K562 (cell line): ENCODE measurements at regions not wholly inside any gene's neighbourhood (a gene's known extent, or its start where the extent isn't known, plus 50 kb on each side); places are given as distances from the start of the nearest gene placed in this dataset.

ENCODE experiments used
- ATAC-seq: fragments of 200-7000 bp; cut with Tn5 transposase; 3 replicates; pipeline ENCODE4 v1.9.1; 2020; ENCODE audit warnings: moderate library complexity
- BruUV-seq: library from RNA; stranded (reverse); fragments of 400-500 nt; replicated peaks from 2 replicates; lab custom pipeline; 2021; lab: Mats Ljungman, UMichigan
- CTCF ChIA-PET: fragments of 300-600 bp; formaldehyde crosslinking; extraction: SDS; loops from one replicate; lab custom pipeline; 2021; ENCODE audit warnings: low intra/inter-chr PET ratio; lab: Yijun Ruan, JAX
- POLR2A ChIA-PET: fragments of 300-600, 350-650 bp; sonication (Branson Sonifier 250); formaldehyde crosslinking; extraction: SDS; loops from one replicate; lab custom pipeline; 2021; ENCODE audit warnings: antibody characterized with exemption, inconsistent platforms; lab: Yijun Ruan, JAX
- DNase-seq, 4 experiments: peaks; one replicate each; pipeline versions ENCODE4 v3.0.0 to v3.0.0-alpha.2; 2011 to 2018; ENCODE audit warnings: low spot score in 3 of 4, mixed read lengths in 3 of 4; ENCODE audit errors: extremely low read depth in 1 of 4
- FAIRE-seq: peaks from 2 replicates; lab custom pipeline; 2011; peaks lifted over from hg19 to GRCh38; lab: Jason Lieb, UNC
- H2AFZ ChIP-seq: 2 replicates; pipeline ENCODE4 v1.6.0; 2011; ENCODE audit warnings: low read depth, low read length, control low read depth, inconsistent platforms
- H3K27ac ChIP-seq: fragments of 200-600 bp; 3 replicates; pipeline ENCODE4 v1.8.0; 2011; ENCODE audit warnings: low read depth, mild to moderate bottlenecking, control low read depth, inconsistent platforms, low read length, moderate library complexity, mixed read lengths; ENCODE audit errors: extremely low read depth
- H3K27me3 ChIP-seq, 2 experiments: fragments of 300-600 bp in 1 of 2; 2 replicates in 1 of 2; 3 replicates in 1 of 2; pipeline versions ENCODE4 v1.6.0 to v1.8.0; 2011; ENCODE audit warnings: inconsistent platforms in 2 of 2, low read length in 2 of 2, mild to moderate bottlenecking in 1 of 2, mixed read lengths in 1 of 2, moderate library complexity in 1 of 2; ENCODE audit not compliant: control insufficient read depth in 2 of 2, insufficient read depth in 2 of 2
- H3K36me3 ChIP-seq: fragments of 300-600 bp; 3 replicates; pipeline ENCODE4 v1.8.0; 2011; ENCODE audit warnings: mild to moderate bottlenecking, low read length, inconsistent platforms; ENCODE audit not compliant: control insufficient read depth, insufficient read depth
- H3K4me1 ChIP-seq, 2 experiments: fragments of 200-600 bp in 1 of 2; replicated peaks in 1 of 2; 2 replicates in 1 of 2; 3 replicates in 1 of 2; pipeline versions ENCODE4 v1.5.1 to v1.8.0; 2011; ENCODE audit warnings: inconsistent platforms in 2 of 2, low read length in 2 of 2, mild to moderate bottlenecking in 1 of 2, mixed read lengths in 1 of 2, moderate library complexity in 1 of 2; ENCODE audit not compliant: control insufficient read depth in 2 of 2, insufficient read depth in 2 of 2
- H3K4me2 ChIP-seq: 2 replicates; pipeline ENCODE4 v1.6.1; 2011; ENCODE audit warnings: low read length, control low read depth, inconsistent platforms, mixed read lengths; ENCODE audit not compliant: insufficient read depth
- H3K4me3 ChIP-seq: fragments of 200-600 bp; sonication (generic), shearing (Covaris generic); 2 replicates; pipeline ENCODE4 v1.5.1; 2016; ENCODE audit warnings: control low read depth, inconsistent platforms
- H3K79me2 ChIP-seq: fragments of 200-600 bp; 3 replicates; pipeline ENCODE4 v1.8.0; 2011; ENCODE audit warnings: low read length, inconsistent platforms; ENCODE audit not compliant: control insufficient read depth, insufficient read depth
- H3K9ac ChIP-seq, 2 experiments: 2 replicates each; pipeline versions ENCODE4 v1.6.0 to v1.6.1; 2011; ENCODE audit warnings: low read depth in 2 of 2, low read length in 2 of 2, control low read depth in 1 of 2, inconsistent platforms in 1 of 2, mild to moderate bottlenecking in 1 of 2, mixed read lengths in 1 of 2; ENCODE audit not compliant: insufficient read depth in 1 of 2
- H3K9me1 ChIP-seq: one replicate; pipeline ENCODE4 v1.6.0; 2011; ENCODE audit warnings: inconsistent platforms, mild to moderate bottlenecking, low read length, moderate library complexity; ENCODE audit not compliant: control insufficient read depth, insufficient read depth
- H3K9me3 ChIP-seq: replicated peaks from 2 replicates; pipeline ENCODE4 v1.5.1; 2011; ENCODE audit warnings: low read depth, low read length, inconsistent platforms; ENCODE audit not compliant: control insufficient read depth, insufficient read depth
- H4K20me1 ChIP-seq: replicated peaks from 2 replicates; pipeline ENCODE4 v1.6.1; 2011; ENCODE audit warnings: low read length, inconsistent platforms, mixed read lengths; ENCODE audit not compliant: control insufficient read depth, insufficient read depth
- ASH1L ChIP-seq: fragments of 450-650 bp; IDR thresholded peaks from 2 replicates; pipeline ENCODE4 v1.6.1; 2018; ENCODE audit warnings: borderline replicate concordance, mild to moderate bottlenecking, low read depth; ENCODE audit not compliant: partially characterized antibody
- WGBS: fragments of 100-300 bp; shearing (Covaris generic); methylation state at CpG from one replicate; pipeline ENCODE4 v1.1.6; 2016; ENCODE audit warnings: low coverage, mixed read lengths; ENCODE audit not compliant: insufficient coverage; ENCODE audit errors: missing lambda C conversion rate; 5-methylcytosine and 5-hydroxymethylcytosine counted together
- in situ Hi-C: fragments of 300-500 bp; cut with MboI; formaldehyde crosslinking; loops from 4 replicates; pipeline ENCODE4 v1.15.0; 2018; ENCODE audit warnings: inconsistent platforms, mixed read lengths
- intact Hi-C: fragments of 100-400 bp; cut with micrococcal nuclease; formaldehyde crosslinking; loops from 2 replicates; pipeline ENCODE4 v1.14.2; 2022
- TF ChIP-seq, protein P1 (sequence below): fragments of 250-450 bp; sonication (Bioruptor Pico); IDR thresholded peaks from 2 replicates; pipeline ENCODE4 v1.5.0; 2020; ENCODE audit warnings: mild to moderate bottlenecking
- TF ChIP-seq, protein P2 (sequence below): IDR thresholded peaks from 2 replicates; pipeline ENCODE4 v1.6.1; 2016; ENCODE audit warnings: missing genetic modification characterization, missing compliant biosample characterization

DNA sequence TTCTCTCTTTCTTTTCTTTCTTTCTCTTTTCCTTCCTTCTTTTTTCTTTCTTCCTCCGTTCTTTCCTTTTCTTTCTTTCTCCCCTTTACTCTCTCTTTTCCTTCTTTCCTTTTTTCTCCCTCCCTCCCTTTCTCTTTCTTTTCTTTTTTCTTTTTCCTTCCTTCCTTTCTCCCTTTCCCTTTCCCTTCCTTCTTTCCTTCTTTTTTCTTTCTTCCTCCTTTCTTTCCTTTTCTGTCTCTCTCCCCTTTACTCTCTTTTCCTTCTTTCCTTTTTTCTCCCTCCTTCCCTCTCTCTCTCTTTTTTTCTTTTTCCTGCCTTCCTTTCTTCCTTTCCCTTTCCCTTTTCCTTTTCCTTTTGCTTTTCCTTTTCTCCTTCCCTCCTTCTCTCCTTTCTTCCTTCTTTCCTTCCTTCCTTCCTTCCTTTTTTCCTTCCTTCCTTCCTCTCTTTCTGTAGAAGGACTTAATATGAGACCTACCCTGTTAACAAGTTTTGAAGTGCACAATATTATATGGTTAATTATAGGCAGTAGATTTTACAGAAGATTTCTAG, 142.7 kb upstream of the CD180 start:
- no peak overlapping the region for H3K27ac ChIP-seq
- no peak overlapping the region for H3K4me3 ChIP-seq
- FAIRE-seq: no peak
- no peaks in the 10 kb centered on the region for H3K4me1 ChIP-seq
- BruUV-seq: no TSS peak
- H3K9me1 ChIP-seq: no peaks in the 10 kb centered on the region
- no peak for ATAC-seq
- DNase-seq: no peak
- no peaks in the 10 kb centered on the region for H3K36me3 ChIP-seq
- POLR2A ChIA-PET: no interaction called here
- no peaks in the 10 kb centered on the region for H3K9me3 ChIP-seq
- in situ Hi-C loops: no loop called here
- no peak for TF ChIP-seq ASH1L
- TF ChIP-seq, protein P1, sequence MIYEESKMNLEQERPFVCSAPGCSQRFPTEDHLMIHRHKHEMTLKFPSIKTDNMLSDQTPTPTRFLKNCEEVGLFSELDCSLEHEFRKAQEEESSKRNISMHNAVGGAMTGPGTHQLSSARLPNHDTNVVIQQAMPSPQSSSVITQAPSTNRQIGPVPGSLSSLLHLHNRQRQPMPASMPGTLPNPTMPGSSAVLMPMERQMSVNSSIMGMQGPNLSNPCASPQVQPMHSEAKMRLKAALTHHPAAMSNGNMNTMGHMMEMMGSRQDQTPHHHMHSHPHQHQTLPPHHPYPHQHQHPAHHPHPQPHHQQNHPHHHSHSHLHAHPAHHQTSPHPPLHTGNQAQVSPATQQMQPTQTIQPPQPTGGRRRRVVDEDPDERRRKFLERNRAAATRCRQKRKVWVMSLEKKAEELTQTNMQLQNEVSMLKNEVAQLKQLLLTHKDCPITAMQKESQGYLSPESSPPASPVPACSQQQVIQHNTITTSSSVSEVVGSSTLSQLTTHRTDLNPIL (CRISPR knock-in tag): no peak
- TF ChIP-seq, protein P2, sequence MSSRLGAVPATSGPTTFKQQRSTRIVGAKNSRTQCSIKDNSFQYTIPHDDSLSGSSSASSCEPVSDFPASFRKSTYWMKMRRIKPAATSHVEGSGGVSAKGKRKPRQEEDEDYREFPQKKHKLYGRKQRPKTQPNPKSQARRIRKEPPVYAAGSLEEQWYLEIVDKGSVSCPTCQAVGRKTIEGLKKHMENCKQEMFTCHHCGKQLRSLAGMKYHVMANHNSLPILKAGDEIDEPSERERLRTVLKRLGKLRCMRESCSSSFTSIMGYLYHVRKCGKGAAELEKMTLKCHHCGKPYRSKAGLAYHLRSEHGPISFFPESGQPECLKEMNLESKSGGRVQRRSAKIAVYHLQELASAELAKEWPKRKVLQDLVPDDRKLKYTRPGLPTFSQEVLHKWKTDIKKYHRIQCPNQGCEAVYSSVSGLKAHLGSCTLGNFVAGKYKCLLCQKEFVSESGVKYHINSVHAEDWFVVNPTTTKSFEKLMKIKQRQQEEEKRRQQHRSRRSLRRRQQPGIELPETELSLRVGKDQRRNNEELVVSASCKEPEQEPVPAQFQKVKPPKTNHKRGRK: peak; percentile 96
- TF ChIP-seq, all 486 proteins: peak for 1
- Histone ChIP-seq H3K4me2 (no peak overlapping the region), H3K9ac (no peak overlapping the region), H4K20me1 (no peaks in the 10 kb centered on the region), H3K27me3 (no peaks in the 10 kb centered on the region), H2AFZ (no peak overlapping the region), H3K79me2 (no peaks in the 10 kb centered on the region)
- CTCF ChIA-PET: no interaction called here
- WGBS: 0% methylated on average over 1 of the region's 1 CpG
- intact Hi-C loops: no loop called here
